GM04503 (cell line): ENCODE measurements at regions not wholly inside any gene's neighbourhood (a gene's known extent, or its start where the extent isn't known, plus 50 kb on each side); places are given as distances from the start of the nearest gene placed in this dataset.

Experiments used
- DNase-seq: peaks from one replicate; pipeline ENCODE4 v3.0.0-alpha.2; 2012; ENCODE audit warnings: low read depth

GRCh38 chr10:123455861-123456260, 210.3 kb upstream of the GPR26 start:
- DNase-seq = no peak

GRCh38 chr10:123458933-123459332, 207.2 kb upstream of the GPR26 start:
- no peak for DNase-seq

- no peak for DNase-seq
These were observed 206.6 kb upstream of the GPR26 start for GRCh38 chr10:123459371-123460091.

GRCh38 chr10:123462246-123462645, 203.9 kb upstream of the GPR26 start:
- no peak for DNase-seq

GRCh38 chr10:123462756-123463155, 203.4 kb upstream of the GPR26 start:
- DNase-seq = no peak

GRCh38 chr10:123463181-123463580, 203.0 kb upstream of the GPR26 start:
- DNase-seq = no peak

GRCh38 chr10:123463698-123464097, 202.5 kb upstream of the GPR26 start:
- no peak for DNase-seq

GRCh38 chr10:123464430-123465323, 201.5 kb upstream of the GPR26 start:
- no peak for DNase-seq

GRCh38 chr10:123470336-123470921, 195.7 kb upstream of the GPR26 start:
- no peak for DNase-seq

- DNase-seq = no peak
These were observed 194.3 kb upstream of the GPR26 start for GRCh38 chr10:123471811-123472210.

GRCh38 chr10:123472606-123473005, 193.5 kb upstream of the GPR26 start:
- DNase-seq = no peak

GRCh38 chr10:123474700-123475099, 191.5 kb upstream of the GPR26 start:
- no peak for DNase-seq

GRCh38 chr10:123475466-123475865, 190.7 kb upstream of the GPR26 start:
- DNase-seq = no peak

GRCh38 chr10:123478116-123478515, 188.0 kb upstream of the GPR26 start:
- no peak for DNase-seq

GRCh38 chr10:123479640-123480039, 186.5 kb upstream of the GPR26 start:
- no peak for DNase-seq

- no peak for DNase-seq
These were observed 185.8 kb upstream of the GPR26 start for GRCh38 chr10:123480344-123480743.

- no peak for DNase-seq
These were observed 185.3 kb upstream of the GPR26 start for GRCh38 chr10:123480845-123481244.

- DNase-seq = no peak
These were observed 181.4 kb upstream of the GPR26 start for GRCh38 chr10:123484722-123485121.

GRCh38 chr10:123485341-123485960, 180.7 kb upstream of the GPR26 start:
- DNase-seq = no peak

GRCh38 chr10:123488436-123488835, 177.7 kb upstream of the GPR26 start:
- no peak for DNase-seq

GRCh38 chr10:123491364-123491763, 174.8 kb upstream of the GPR26 start:
- no peak for DNase-seq

GRCh38 chr10:123492016-123492415, 174.1 kb upstream of the GPR26 start:
- DNase-seq = no peak
